Fibroblast of the aortic adventitia (primary cell): ENCODE measurements at regions not wholly inside any gene's neighbourhood (a gene's known extent, or its start where the extent isn't known, plus 50 kb on each side); places are given as distances from the start of the nearest gene placed in this dataset.
"Not testable (repeated sequence)": the region's sequence is repeated elsewhere in the genome, so short reads cannot be mapped to it uniquely, and the experiment has no call there.

Experiments
- DNase-seq: peaks from one replicate; pipeline ENCODE4 v3.0.0-alpha.2; 2010; ENCODE audit warnings: low read depth
- H3K4me3 ChIP-seq: 2 replicates; pipeline ENCODE4 v1.5.1; 2011; ENCODE audit warnings: low read depth, mild to moderate bottlenecking, control low read depth, low read length, moderate library complexity
- CTCF ChIP-seq: IDR thresholded peaks from 2 replicates; pipeline ENCODE4 v1.5.1; 2011; ENCODE audit warnings: mild to moderate bottlenecking, low read length, control low read depth, inconsistent platforms; ENCODE audit not compliant: insufficient read depth

DNA sequence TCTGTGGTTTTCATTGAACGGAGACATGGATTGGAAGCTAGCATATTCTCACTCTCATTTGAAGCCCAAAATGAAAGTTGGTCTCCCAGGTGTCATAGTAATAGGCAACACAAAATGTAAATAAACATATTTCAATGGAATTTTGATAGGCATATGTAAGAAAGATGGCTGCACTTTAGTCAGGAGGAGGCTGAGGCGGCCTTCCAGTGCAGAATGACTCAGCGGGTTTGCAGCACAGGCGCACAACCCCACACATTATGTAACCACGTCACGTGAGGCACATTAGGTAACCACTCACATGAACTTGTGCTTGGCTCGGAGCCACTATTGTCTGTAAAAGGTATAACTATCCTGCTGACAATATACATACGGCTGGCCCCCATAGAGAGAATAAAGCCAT is 381.7 kb downstream of the GPAT3 start:
- peak; percentile 12 for DNase-seq
- no peak for TF ChIP-seq CTCF
- H3K4me3 ChIP-seq, result no peak overlapping the region

DNA sequence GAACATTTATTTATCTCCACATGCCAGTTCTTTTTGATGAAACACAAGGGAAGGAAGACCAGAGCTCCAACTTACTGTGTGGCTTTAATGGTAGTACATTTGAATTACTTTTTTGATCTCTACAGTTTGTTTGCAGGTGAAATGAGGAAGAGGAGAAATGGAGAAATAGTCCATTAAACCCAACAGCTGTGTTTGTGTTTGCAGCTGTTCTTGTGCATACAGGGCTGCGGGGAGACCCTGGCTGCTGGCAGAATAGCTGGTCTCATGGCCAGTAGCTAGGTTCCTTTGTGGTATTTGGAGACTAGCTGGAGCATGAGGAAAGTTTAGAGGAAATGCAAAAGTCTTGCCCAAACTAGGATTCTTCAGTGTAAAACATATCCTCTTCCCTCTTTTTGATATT is 374.8 kb downstream of the GPAT3 start:
- TF ChIP-seq CTCF, result no peak
- H3K4me3 ChIP-seq, result no peak overlapping the region
- no peak for DNase-seq

- no peak for TF ChIP-seq CTCF
- peak; percentile 65 for DNase-seq
- H3K4me3 ChIP-seq, result no peak overlapping the region
Measured at GRCh38 chr4:83906561-83906960, 370.7 kb downstream of the GPAT3 start.

- TF ChIP-seq CTCF, result no peak
- H3K4me3 ChIP-seq, result no peak overlapping the region
- DNase-seq, result no peak
Measured at GRCh38 chr4:83905952-83906351, 370.0 kb downstream of the GPAT3 start.

DNA sequence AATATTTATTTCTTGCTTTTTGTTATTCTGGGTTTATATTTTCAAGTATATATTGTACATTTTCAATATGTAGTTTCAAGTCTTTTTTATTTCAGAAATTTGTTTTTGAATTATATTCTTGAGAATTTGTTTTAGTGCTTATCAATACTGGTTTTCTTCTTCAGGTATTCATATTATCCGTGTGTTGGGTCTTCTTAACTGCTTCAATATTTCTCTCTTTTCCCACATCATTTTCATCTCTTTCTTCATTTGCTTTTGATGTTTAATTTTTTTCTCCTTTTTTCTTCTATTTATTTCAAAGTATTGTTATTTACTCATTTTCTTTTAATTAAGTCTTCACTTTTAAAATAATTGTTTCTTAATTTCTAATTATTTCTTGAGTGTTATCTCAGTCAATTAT is 367.8 kb downstream of the GPAT3 start:
- H3K4me3 ChIP-seq, DNase-seq: not testable (repeated sequence)

GRCh38 chr4:83894831-83895230 is 358.9 kb downstream of the GPAT3 start:
- TF ChIP-seq CTCF, result no peak
- DNase-seq, result no peak
- no peak overlapping the region for H3K4me3 ChIP-seq

DNA sequence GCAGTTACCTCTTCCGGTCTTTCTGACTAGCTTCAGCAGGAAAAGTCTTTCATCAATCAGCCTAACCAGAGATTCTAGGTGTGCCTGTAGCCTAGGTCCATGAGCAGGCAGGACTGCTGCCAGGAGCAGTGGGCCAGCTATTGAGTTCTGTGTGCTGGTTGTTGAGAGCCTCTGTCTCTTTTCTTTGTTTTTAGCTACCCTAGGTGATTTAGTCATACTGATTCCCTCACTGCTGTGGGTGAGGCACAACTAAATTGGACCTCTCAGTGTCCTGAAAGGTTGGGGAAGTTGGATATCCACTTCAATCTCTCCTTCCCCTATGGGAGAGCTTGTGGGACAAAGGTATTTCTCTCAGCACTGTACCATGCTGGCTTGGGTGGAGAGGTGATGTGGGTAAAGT is 354.9 kb downstream of the GPAT3 start:
- no peak for TF ChIP-seq CTCF
- no peak overlapping the region for H3K4me3 ChIP-seq
- no peak for DNase-seq

DNA sequence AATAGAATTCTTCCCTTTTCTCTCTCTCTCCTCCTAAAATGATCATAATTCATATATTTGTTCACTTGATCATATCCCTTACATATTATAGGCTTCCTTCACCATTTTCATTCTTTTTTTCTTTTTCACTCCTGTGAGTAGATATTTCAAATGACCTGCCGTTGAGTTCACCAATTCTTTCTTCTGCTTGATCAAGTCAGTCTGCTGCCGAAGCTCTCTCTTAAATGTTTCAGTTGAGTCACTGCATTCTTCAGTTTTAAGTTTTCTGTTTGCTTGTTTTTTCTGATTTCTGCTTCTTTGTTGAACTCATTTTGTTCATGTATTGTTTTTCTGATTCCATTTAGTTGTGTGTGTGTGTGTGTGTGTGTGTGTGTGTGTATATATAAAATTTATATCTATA is 354.3 kb downstream of the GPAT3 start:
- no peak overlapping the region for H3K4me3 ChIP-seq
- peak; percentile 37 for DNase-seq
- TF ChIP-seq CTCF, result no peak
